GM12865 (cell line): ENCODE measurements at regions not wholly inside any gene's neighbourhood (a gene's known extent, or its start where the extent isn't known, plus 50 kb on each side); places are given as distances from the start of the nearest gene placed in this dataset.

ENCODE experiments used
- DNase-seq: peaks from one replicate; pipeline ENCODE4 v3.0.0; 2010; ENCODE audit warnings: low read depth
- H3K4me3 ChIP-seq: 2 replicates; pipeline ENCODE4 v1.5.1; 2011; ENCODE audit warnings: mild to moderate bottlenecking, low read depth, low read length, control low read depth
- CTCF ChIP-seq: IDR thresholded peaks from 2 replicates; pipeline ENCODE4 v1.5.1; 2011; ENCODE audit warnings: low read length, control low read depth, low read depth, inconsistent platforms; ENCODE audit not compliant: insufficient read depth; ENCODE audit errors: missing control alignments

GRCh38 chr12:84643993-84644392 lies 268.6 kb downstream of the SLC6A15 start:
- no peak overlapping the region for H3K4me3 ChIP-seq
- DNase-seq = no peak
- TF ChIP-seq CTCF = no peak

DNA sequence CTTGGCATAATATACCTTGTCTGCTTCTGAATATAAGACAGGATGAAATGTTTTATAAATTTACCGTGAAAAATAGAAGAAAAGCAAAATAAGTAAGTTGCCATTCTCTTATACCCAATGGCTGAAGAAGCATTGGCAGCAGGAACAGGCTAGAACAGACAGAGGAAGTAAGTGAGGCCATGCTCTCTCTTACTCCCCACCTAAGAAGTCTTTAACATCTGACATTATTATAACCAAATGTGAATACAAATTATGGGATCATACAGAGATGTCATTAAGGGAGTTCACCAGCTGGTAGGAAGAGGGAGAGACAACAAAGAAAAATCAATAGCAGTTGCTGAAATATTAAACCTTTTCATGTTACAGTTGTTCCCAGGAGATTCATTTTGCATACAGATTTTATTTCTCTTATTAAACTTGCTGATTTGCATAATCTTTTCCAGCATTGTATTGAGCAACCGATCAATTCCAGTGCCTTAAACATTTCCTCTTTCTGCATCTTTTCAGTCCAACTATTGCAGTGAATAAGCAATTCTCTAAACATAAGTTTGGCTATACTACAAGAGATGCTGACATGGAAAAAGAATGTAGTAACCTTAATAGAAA lies 270.6 kb downstream of the SLC6A15 start:
- DNase-seq = no peak
- no peak overlapping the region for H3K4me3 ChIP-seq
- no peak for TF ChIP-seq CTCF

- DNase-seq = no peak
- no peak overlapping the region for H3K4me3 ChIP-seq
- no peak for TF ChIP-seq CTCF
Measured at GRCh38 chr12:84638811-84639368, 273.7 kb downstream of the SLC6A15 start.

DNA sequence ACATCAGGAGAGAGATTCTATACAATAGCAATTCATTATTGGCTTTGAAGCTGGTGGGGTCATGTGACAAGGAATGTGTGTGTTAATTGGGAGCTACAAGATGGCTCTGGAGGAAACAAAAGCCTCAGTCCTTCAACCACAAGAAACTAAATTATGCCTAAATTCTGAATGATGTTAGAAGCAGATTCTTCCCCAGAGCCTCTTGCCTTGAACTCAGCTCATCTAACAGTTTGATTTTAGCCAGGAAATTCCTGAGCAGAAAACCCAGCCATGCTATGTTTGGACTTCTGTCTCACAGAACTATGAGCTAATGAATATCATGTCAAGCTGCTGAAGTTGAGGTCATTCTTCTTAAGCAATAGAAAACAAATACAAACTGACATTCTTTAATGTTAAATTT lies 274.7 kb downstream of the SLC6A15 start:
- DNase-seq = no peak
- no peak overlapping the region for H3K4me3 ChIP-seq
- TF ChIP-seq CTCF = no peak

GRCh38 chr12:84636801-84637290 lies 275.8 kb downstream of the SLC6A15 start:
- no peak for TF ChIP-seq CTCF
- no peak overlapping the region for H3K4me3 ChIP-seq
- DNase-seq = no peak

- H3K4me3 ChIP-seq = no peak overlapping the region
- DNase-seq = no peak
- TF ChIP-seq CTCF = no peak
Measured at GRCh38 chr12:84634526-84634925, 278.1 kb downstream of the SLC6A15 start.

DNA sequence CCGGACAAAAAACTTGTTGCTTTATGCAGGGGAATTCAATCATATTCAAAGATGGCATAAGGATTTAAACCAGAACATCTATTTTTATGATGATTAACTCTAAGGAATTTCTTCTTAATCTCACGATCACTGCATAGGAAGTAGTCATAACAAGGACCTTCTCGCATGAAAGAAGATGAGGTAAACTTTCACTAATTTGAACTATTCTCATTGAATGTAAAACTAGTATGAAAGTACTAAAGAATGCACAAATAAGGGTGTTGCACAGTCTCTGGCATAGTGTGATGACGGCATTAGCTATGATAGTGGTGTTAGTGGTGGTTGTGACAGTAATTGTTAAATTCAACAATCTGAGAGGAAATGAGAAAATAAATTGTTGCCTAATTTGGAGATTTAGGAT lies 280.0 kb downstream of the SLC6A15 start:
- no peak for DNase-seq
- H3K4me3 ChIP-seq = no peak overlapping the region
- TF ChIP-seq CTCF = no peak
